Heart left ventricle (tissue), 16 donors: ENCODE measurements at regions not wholly inside any gene's neighbourhood (a gene's known extent, or its start where the extent isn't known, plus 50 kb on each side); places are given as distances from the start of the nearest gene placed in this dataset.

Experiments used
- ATAC-seq, 4 donors: fragments of 200-7000 bp; cut with Tn5 transposase; one replicate each; pipeline ENCODE4 v1.9.1; 2020 to 2022; ENCODE audit warnings: moderate library complexity in 4 of 4, mild to moderate bottlenecking in 3 of 4, moderate number of reproducible peaks in 1 of 4
- DNase-seq, 5 donors: peaks; one replicate each; pipeline ENCODE4 v3.0.0-alpha.2; 2020
- H3K27ac ChIP-seq, 12 donors: fragments of 200-600 bp; sonication (generic) in 4 of 12; one replicate each; pipeline versions ENCODE4 v1.5.0 to v1.8.0; 2016 to 2022; ENCODE audit warnings: mild to moderate bottlenecking in 2 of 12
- H3K27me3 ChIP-seq, 9 donors: fragments of 200-600 bp; sonication (generic) in 2 of 9; one replicate each; pipeline versions ENCODE4 v1.5.1 to v1.8.0; 2016 to 2022; ENCODE audit warnings: mild to moderate bottlenecking in 3 of 9
- H3K36me3 ChIP-seq, 9 donors: fragments of 200-600 bp; sonication (generic) in 2 of 9; one replicate each; pipeline versions ENCODE4 v1.5.0 to v1.8.0; 2018 to 2022; ENCODE audit warnings: mild to moderate bottlenecking in 2 of 9
- H3K4me1 ChIP-seq, 12 donors: fragments of 200-600 bp; sonication (generic) in 4 of 12; one replicate each; pipeline versions ENCODE4 v1.5.0 to v1.8.0; 2016 to 2022; ENCODE audit warnings: mild to moderate bottlenecking in 3 of 12
- H3K4me3 ChIP-seq, 12 donors: fragments of 200-600 bp; sonication (generic) in 4 of 12; one replicate each; pipeline versions ENCODE4 v1.5.0 to v1.8.0; 2017 to 2022; ENCODE audit warnings: mild to moderate bottlenecking in 9 of 12, moderate library complexity in 4 of 12
- H3K9me3 ChIP-seq, 12 donors: fragments of 200-600 bp; sonication (generic) in 4 of 12; one replicate each; pipeline versions ENCODE4 v1.5.0 to v1.8.0; 2016 to 2022; ENCODE audit warnings: mild to moderate bottlenecking in 1 of 12
- CTCF ChIP-seq, 12 donors: fragments of 200-600 bp; sonication (generic) in 4 of 12; IDR thresholded peaks; one replicate each; pipeline versions ENCODE4 v1.5.0 to v1.8.0; 2018 to 2022; ENCODE audit warnings: antibody characterized with exemption in 12 of 12, mild to moderate bottlenecking in 5 of 12
- POLR2A ChIP-seq, 2 donors: fragments of 450-650 bp; IDR thresholded peaks; one replicate each; pipeline ENCODE4 v1.6.1; 2017; ENCODE audit warnings: antibody characterized with exemption in 2 of 2, mild to moderate bottlenecking in 2 of 2, moderate library complexity in 2 of 2
- WGBS, 4 donors: extraction: QIAGEN DNeasy Blood & Tissue Kit in 2 of 4; methylation state at CpG; one replicate each; pipeline versions ENCODE4 v1.1.5 to v1.1.7; 2013 to 2018; 5-methylcytosine and 5-hydroxymethylcytosine counted together
- intact Hi-C, 10 donors: fragments of 100-400 bp; cut with DNase I; formaldehyde crosslinking; loops; one replicate each; pipeline versions ENCODE4 v1.11.1 to v1.14.2; 2022
- donor health status: ischemic (EF 13 %, LVEDD 7.1; RV severe dilation, severe dysfunction).
- donor health status: healthy with polysubstance abuse.
- donor health status: DM: no; HTN: yes; CAD: no.
- donor health status: DM: no; HTN: no; CAD: no.
- donor health status: ischemic (EF 25% LVEDD 6.9; RV normal size, moderate dysfunction).
- donor health status: ischemic (EF 25% LVEDD 5.7; RV mildly dilated, moderate dysfunction).
- donor health status: healthy.
- donor health status: DM: yes; HTN: yes; CAD: no.
- donor health status: ischemic (EF 35%, LVEDD 5.7; RV mildly dilated, moderate dysfunction).
- donor health status: nonischemic (EF 11% LVEDD 7.7; RV severe dilation, severe dysfunction).
- donor health status: DM: yes; HTN: yes; CAD: no.
- donor health status: PGD.
- donor health status: ischemic (EF 29% LVEDD 5.4; RV normal size, mild dysfunction).
- donor health status: nonischemic (EF 23%, LVEDD 6.1; RV moderate dilation, normal function).

- Histone ChIP-seq H3K36me3 (no peaks in the 10 kb centered on the region), H3K4me1 (peaks cover 0 to 3% (median 0%) of the 10 kb centered on the region in 12 donors), H3K27me3 (peaks cover 0 to 16% (median 0%) of the 10 kb centered on the region in 9 donors), H3K4me3 (no peak overlapping the region), H3K9me3 (no peaks in the 10 kb centered on the region), H3K27ac (no peak overlapping the region)
- TF ChIP-seq CTCF (IDR thresholded peaks at IDR 0.05) (no peak), POLR2A (IDR thresholded peaks at IDR 0.05) (no peak)
- DNase-seq (no peak), ATAC-seq (no peak)
- 61 to 92% (median 79%) methylated on average over 2 of the region's 2 CpGs for WGBS, 4 donors
- intact Hi-C loops = loop anchor here in 2 of 10 donors (5.0 to 10.0 kb wide), 2 partner anchors 185 to 187 kb away; no protein-coding TSS in a partner anchor
Measured at GRCh38 chrX:39449352-39449751, 648.1 kb downstream of the MID1IP1 start.

- no peaks in the 10 kb centered on the region for H3K36me3 ChIP-seq
- 58 to 73% (median 61%) methylated on average over 11 of the region's 11 CpGs for WGBS, 4 donors
- H3K27ac ChIP-seq = no peak overlapping the region
- DNase-seq (no peak), ATAC-seq (no peak)
- peaks cover 0 to 23% (median 0%) of the 10 kb centered on the region in 9 donors for H3K27me3 ChIP-seq
- no peaks in the 10 kb centered on the region for H3K9me3 ChIP-seq
- no peak overlapping the region for H3K4me3 ChIP-seq
- peaks cover 0 to 5% (median 0%) of the 10 kb centered on the region in 12 donors for H3K4me1 ChIP-seq
- intact Hi-C loops = no loop called here
- no peak for TF ChIP-seq POLR2A (IDR thresholded peaks at IDR 0.05)
- TF ChIP-seq CTCF (IDR thresholded peaks at IDR 0.05) = no peak
Measured at GRCh38 chrX:39450234-39450977, 647.4 kb downstream of the BCOR start.

- TF ChIP-seq CTCF (IDR thresholded peaks at IDR 0.05) (no peak), POLR2A (IDR thresholded peaks at IDR 0.05) (no peak)
Measured at GRCh38 chrX:39451046-39451445, 646.7 kb downstream of the BCOR start.

GRCh38 chrX:39452401-39452800, 645.4 kb downstream of the BCOR start:
- Histone ChIP-seq H3K27ac (no peak overlapping the region), H3K27me3 (peaks cover 0 to 19% (median 0%) of the 10 kb centered on the region in 9 donors), H3K4me3 (no peak overlapping the region), H3K4me1 (peaks cover 0 to 7% (median 0%) of the 10 kb centered on the region in 12 donors), H3K9me3 (no peaks in the 10 kb centered on the region), H3K36me3 (no peaks in the 10 kb centered on the region)
- DNase-seq (no peak), ATAC-seq (no peak)
- 75 to 81% (median 77%) methylated on average over 4 of the region's 4 CpGs for WGBS, 4 donors
- intact Hi-C loops = no loop called here
- TF ChIP-seq POLR2A (IDR thresholded peaks at IDR 0.05) (no peak), CTCF (IDR thresholded peaks at IDR 0.05) (no peak)

More at GRCh38 chrX:39451046-39451445, 646.7 kb downstream of the BCOR start:
- Histone ChIP-seq H3K4me1 (peaks cover 0 to 5% (median 0%) of the 10 kb centered on the region in 12 donors), H3K27me3 (peaks cover 0 to 24% (median 0%) of the 10 kb centered on the region in 9 donors), H3K9me3 (no peaks in the 10 kb centered on the region), H3K36me3 (no peaks in the 10 kb centered on the region), H3K4me3 (no peak overlapping the region), H3K27ac (no peak overlapping the region)
- DNase-seq (no peak), ATAC-seq (no peak)
- WGBS, 4 donors = 76 to 86% (median 83%) methylated on average over 7 of the region's 7 CpGs
- intact Hi-C loops = no loop called here
